ENCODE measurements at regions not wholly inside any gene's neighbourhood (a gene's known extent, or its start where the extent isn't known, plus 50 kb on each side); places are given as distances from the start of the nearest gene placed in this dataset.

DNA sequence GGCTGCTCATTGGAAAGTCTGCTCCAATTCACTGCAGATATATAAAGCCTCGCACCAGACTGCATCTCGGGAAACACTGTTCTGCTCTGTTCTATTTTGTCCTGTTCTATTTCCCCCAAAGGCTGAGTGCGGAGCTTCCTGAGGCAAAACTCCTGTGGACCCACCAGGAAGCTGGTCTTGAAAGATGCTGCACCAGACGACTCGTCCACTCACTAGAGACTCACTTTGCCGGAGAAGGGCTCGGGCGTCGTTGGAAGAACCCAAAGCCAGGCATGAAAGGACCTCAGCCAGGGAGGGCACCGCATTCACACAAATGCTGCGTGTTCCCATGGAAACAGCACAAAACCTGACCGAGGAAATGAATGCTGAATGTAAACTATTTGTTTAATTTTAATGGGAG, 331.2 kb upstream of the SFSWAP start:
- DNase-seq (ENCODE audit: low read depth): no peak

DNA sequence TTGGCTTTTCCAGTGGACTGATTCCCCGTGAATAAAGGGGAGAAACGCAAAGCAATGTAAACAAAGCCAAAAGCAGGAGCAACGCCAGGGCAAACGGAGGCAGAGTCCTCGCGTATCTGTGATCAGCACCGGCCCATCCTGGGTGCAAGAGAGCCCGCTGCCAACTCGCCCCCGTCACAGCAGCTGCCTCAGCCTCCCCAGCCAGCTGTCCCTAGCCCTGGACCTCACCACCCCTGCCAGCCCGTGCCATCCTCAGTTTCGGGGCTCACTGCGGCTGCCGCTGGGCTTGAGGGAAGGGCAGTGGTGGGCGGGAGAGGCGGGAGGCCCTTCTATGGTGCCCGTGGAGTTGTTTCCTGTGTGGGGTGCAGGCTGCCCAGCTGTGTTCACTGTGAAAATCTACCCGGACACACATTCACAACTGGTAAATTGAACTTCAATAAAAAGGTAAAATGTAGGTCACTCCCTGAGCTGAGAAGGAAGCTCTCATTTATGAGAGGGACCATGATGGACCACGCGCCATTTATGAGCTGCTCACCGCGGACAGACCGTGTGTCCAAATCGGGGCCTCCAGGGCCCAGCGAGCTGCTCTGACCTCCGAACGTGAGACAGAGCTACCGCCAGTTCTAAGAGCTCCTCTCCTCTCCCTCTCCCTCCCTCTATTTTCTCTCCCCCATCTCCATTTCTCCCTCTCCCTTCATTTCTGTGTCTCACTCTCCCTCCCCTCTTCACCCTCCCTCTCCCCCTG, 330.5 kb upstream of the SFSWAP start:
- DNase-seq (ENCODE audit: low read depth): no peak
- no peak for TF ChIP-seq CTCF (IDR thresholded peaks at IDR 0.05; ENCODE audit: control insufficient read depth, insufficient read depth, low read depth, low read length, missing control alignments)
- H3K4me3 ChIP-seq (ENCODE audit: control insufficient read depth, low read depth, low read length): no peak overlapping the region

More for the DNA sequence above, 331.2 kb upstream of the SFSWAP start:
- no peak for TF ChIP-seq CTCF (IDR thresholded peaks at IDR 0.05; ENCODE audit: control insufficient read depth, insufficient read depth, low read depth, low read length, missing control alignments)
- no peak overlapping the region for H3K4me3 ChIP-seq (ENCODE audit: control insufficient read depth, low read depth, low read length)

DNA sequence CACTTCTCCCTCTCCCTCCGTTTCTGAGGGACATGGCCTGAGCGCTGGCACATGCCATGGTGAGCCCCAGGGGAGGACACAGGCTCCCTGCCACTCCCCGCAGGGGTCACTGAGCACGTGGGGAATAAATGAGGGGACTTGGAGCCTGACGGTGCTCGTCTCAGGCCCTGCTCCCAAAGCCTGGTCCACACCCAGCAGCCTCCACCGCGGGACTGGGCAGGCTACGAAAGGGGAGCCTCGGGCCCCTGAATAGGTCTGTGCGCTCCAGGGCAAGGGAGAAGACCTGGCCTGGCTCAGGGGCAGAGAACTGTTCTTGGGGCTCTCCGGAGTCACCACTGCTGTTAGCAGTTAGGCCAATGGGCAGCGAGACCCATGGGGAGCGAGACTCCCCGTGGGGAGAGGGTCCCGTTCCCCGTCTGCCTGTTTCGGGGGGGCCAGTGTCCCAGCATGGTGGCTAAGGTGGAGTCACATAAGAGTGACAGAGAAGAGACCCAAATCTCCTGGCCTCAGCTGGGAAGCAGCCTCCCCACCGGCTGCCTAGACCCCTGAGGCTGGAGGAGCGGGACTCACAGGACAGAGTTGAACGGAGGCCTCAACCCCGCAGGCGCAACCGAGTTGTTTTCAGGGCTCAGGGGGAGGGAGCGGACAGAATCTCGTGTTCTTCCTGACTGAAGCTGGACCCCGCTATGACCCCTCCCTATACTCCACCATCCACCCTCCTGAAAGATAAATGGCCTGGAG, 329.8 kb upstream of the SFSWAP start:
- H3K4me3 ChIP-seq (ENCODE audit: control insufficient read depth, low read depth, low read length): no peak overlapping the region
- no peak for TF ChIP-seq CTCF (IDR thresholded peaks at IDR 0.05; ENCODE audit: control insufficient read depth, insufficient read depth, low read depth, low read length, missing control alignments)
- DNase-seq (ENCODE audit: low read depth): no peak

GRCh38 chr12:131381716-131382430, 329.0 kb upstream of the SFSWAP start:
- H3K4me3 ChIP-seq (ENCODE audit: control insufficient read depth, low read depth, low read length): no peak overlapping the region
- TF ChIP-seq CTCF (IDR thresholded peaks at IDR 0.05; ENCODE audit: control insufficient read depth, insufficient read depth, low read depth, low read length, missing control alignments): no peak
- DNase-seq (ENCODE audit: low read depth): no peak

GRCh38 chr12:131383291-131383690, 327.6 kb upstream of the SFSWAP start:
- no peak overlapping the region for H3K4me3 ChIP-seq (ENCODE audit: control insufficient read depth, low read depth, low read length)
- DNase-seq (ENCODE audit: low read depth): no peak
- no peak for TF ChIP-seq CTCF (IDR thresholded peaks at IDR 0.05; ENCODE audit: control insufficient read depth, insufficient read depth, low read depth, low read length, missing control alignments)

- no peak for DNase-seq (ENCODE audit: low read depth)
- no peak overlapping the region for H3K4me3 ChIP-seq (ENCODE audit: control insufficient read depth, low read depth, low read length)
- no peak for TF ChIP-seq CTCF (IDR thresholded peaks at IDR 0.05; ENCODE audit: control insufficient read depth, insufficient read depth, low read depth, low read length, missing control alignments)
These were observed 326.9 kb upstream of the SFSWAP start for GRCh38 chr12:131383741-131384543.
